Vagina (tissue), 2 donors: ENCODE measurements at regions not wholly inside any gene's neighbourhood (a gene's known extent, or its start where the extent isn't known, plus 50 kb on each side); places are given as distances from the start of the nearest gene placed in this dataset.

Experiments used
- POLR2AphosphoS5 ChIP-seq, 2 donors: sonication (generic); formaldehyde crosslinking; IDR thresholded peaks; one replicate each; pipeline ENCODE4 v1.9.0; 2017; ENCODE audit warnings: antibody characterized with exemption in 2 of 2, mild to moderate bottlenecking in 2 of 2, low read depth in 1 of 2; ENCODE audit not compliant: insufficient read depth in 1 of 2
- TF ChIP-seq, protein P1 (sequence below), 3 experiments: fragments of 450-650 bp in 2 of 3; fragments of 200-600 bp in 1 of 3; sonication (generic) in 1 of 3; IDR thresholded peaks; one replicate each; pipeline ENCODE4 v1.5.1; 2017 to 2019; ENCODE audit warnings: antibody characterized with exemption in 3 of 3, mild to moderate bottlenecking in 2 of 3, moderate library complexity in 2 of 3

DNA sequence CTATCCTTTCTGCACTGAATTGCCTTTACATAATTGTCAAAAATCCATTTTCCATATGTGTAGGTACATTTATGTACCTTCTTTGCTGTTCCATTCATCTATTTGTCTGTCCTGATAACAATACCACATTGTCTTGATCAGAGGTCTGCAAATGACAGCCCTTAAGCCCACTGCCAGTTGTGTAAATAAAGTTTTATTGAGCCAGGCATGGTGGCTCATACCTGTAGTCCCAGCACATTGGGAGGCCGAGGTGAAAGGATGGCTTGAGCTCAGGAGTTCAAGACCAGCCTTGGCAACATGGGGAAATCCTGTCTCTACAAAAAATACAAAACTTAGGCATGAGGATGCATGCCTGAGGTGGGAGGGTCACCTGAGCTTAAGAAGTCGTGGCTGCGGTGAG is 121.0 kb downstream of the TFCP2L1 start:
- TF ChIP-seq, protein P1, sequence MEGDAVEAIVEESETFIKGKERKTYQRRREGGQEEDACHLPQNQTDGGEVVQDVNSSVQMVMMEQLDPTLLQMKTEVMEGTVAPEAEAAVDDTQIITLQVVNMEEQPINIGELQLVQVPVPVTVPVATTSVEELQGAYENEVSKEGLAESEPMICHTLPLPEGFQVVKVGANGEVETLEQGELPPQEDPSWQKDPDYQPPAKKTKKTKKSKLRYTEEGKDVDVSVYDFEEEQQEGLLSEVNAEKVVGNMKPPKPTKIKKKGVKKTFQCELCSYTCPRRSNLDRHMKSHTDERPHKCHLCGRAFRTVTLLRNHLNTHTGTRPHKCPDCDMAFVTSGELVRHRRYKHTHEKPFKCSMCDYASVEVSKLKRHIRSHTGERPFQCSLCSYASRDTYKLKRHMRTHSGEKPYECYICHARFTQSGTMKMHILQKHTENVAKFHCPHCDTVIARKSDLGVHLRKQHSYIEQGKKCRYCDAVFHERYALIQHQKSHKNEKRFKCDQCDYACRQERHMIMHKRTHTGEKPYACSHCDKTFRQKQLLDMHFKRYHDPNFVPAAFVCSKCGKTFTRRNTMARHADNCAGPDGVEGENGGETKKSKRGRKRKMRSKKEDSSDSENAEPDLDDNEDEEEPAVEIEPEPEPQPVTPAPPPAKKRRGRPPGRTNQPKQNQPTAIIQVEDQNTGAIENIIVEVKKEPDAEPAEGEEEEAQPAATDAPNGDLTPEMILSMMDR (IDR thresholded peaks at IDR 0.05): no peak
- no peak for TF ChIP-seq POLR2AphosphoS5 (IDR thresholded peaks at IDR 0.05; ENCODE audit: insufficient read depth in 1 of 2, low read depth in 1 of 2)
